GM19455 (cell line): ENCODE measurements at regions not wholly inside any gene's neighbourhood (a gene's known extent, or its start where the extent isn't known, plus 50 kb on each side); places are given as distances from the start of the nearest gene placed in this dataset.
"Not testable (repeated sequence)": the region's sequence is repeated elsewhere in the genome, so short reads cannot be mapped to it uniquely, and the experiment has no call there.

Experiments used
- ATAC-seq: cut with Tn5 transposase; IDR thresholded peaks from one replicate; pipeline ENCODE4 v1.9.1; 2021; ENCODE audit not compliant: unreplicated experiment

DNA sequence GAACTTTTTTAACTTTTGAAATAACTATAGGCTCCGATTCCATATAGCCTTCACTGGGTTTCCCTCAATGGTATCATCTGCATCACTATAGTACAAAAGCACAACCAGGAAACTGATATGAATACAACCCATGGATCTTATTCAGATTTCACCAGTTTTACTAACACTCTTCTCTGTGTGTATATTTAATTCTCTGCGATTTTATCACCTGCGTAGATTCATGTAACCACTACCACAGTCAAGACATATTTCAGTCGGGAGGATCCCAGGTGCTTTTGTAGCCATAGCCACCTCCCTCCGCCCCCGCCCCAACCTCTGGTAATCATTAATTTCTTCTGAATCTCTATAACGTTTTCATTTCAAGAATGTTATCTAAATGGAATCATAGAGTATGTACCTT is 82.8 kb upstream of the C7orf33 start:
- no peak for ATAC-seq

GRCh38 chr7:148514236-148514635 is 76.3 kb upstream of the C7orf33 start:
- no peak for ATAC-seq

DNA sequence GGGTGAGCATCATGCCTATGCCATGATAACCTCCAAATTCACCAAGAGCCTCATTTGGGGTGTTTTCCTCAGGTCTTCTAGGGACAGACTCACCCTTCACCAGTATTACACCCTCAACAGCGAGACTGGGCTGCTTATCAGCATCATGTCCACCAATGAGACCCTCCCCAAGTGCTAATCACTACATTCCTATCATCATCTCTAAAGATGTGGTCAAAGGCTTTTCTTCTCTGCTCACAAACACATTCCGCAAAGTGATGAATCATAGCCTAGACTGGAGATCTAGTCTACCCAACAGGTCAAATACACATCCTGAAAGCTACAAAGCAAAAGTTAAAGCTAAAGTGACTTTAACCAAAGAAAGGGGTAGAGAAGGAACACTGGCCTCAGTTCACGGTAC is 75.3 kb upstream of the C7orf33 start:
- no peak for ATAC-seq

DNA sequence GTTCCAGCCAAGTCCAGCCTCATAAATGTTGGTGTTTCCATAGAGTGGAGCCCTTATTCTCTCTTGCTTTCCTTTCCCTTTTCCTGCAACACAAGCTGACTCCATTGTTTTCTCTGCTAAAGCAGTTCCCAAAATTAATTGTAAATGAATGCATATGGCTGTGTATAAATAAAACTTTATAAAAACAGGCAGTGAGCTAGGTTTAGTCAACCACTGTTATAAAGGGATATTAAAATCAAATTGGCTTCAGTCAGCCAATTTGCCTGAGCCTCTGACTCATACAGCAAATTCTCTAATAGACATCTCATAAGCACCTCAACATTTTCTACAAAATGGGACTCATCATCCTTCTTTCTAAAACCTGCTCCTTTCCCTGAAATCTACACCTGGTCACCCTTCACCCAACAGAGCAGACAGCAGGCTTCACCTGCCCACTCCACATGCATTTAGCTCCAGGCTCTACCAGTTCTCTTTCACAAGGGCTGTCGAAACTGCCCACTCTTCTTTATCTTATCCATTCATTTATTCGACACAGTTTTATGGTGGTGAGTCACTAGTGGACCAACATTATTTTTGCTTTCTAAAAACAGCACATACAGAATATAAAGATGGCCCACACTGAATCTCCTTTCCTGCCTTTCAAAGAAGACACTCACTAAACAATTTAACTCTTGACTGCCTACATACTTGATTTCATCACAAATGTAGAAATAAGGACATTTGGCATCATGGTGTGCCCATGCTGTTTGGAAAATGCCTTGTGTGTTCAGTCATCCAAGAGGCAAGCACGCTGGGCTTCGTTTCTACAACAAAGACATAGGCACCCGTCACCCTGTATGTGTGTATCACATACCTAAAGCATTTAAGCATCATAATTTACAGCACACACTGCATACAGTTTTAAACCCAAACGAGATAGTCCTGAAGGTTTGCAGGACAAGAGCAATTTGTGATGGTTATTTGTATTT is 74.6 kb upstream of the C7orf33 start:
- ATAC-seq, result no peak

DNA sequence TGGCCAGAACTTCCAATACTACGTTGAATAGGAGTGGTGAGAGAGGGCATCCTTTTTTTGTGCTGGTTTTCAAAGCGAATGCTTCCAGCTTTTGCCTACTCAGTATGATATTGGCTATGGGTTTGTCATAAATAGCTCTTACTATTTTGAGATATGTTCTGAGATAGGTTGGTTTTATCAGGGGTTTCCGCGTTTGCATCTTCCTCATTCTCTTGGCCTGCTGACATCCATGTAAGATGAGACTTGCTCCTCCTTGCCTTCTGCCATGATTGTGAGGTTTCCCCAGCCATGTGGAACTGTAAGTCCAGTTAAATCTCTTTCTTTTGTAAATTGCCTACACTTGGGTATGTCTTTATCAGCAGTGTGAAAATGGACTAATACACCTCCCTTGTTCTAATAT is 71.2 kb upstream of the C7orf33 start:
- ATAC-seq, result not testable (repeated sequence)

- no peak for ATAC-seq
Measured at GRCh38 chr7:148521271-148521670, 69.3 kb upstream of the C7orf33 start.

DNA sequence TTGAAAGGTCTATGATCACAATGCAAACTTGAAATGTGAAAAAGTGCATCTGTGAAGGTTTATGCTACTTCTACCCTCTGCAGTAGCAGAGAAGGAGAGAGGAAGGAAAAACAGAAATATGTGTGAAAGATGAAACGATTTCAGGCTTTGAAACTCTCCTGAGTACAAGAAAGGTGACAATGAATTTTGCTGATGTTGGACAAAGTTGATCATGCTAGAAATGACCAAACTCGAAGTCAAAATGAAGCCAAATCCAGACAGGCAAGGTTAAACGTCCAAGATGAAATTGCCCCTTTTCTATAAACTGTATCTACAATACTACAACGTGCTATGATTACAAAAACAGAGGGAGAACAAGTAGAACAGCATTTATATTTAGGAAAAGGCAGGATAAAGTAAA is 67.0 kb upstream of the C7orf33 start:
- no peak for ATAC-seq

GRCh38 chr7:148524479-148525224 is 65.9 kb upstream of the C7orf33 start:
- no peak for ATAC-seq

- peak; percentile 97 for ATAC-seq
Measured at GRCh38 chr7:148527717-148528168, 62.8 kb upstream of the C7orf33 start.

DNA sequence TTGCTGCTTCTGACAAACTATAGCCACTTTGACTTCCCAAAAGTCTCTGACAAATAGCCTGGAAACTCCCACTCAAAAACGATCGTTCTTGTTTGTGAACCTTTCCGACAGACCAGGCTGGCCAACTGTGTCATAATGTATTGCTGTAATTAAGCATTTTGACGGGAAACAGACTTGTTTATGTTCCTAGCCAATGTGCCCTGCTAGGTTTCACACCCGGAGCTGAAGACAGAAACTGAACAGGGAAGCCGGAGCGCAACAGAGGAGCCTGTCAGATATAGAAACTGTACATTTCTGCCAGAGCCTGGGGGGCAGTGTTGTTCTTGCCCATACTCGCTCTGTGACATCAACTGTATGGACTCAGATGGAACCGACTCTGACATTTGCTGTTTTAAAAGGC is 55.3 kb upstream of the C7orf33 start:
- no peak for ATAC-seq

- ATAC-seq, result no peak
Measured at GRCh38 chr7:148537435-148537834, 53.1 kb upstream of the C7orf33 start.

DNA sequence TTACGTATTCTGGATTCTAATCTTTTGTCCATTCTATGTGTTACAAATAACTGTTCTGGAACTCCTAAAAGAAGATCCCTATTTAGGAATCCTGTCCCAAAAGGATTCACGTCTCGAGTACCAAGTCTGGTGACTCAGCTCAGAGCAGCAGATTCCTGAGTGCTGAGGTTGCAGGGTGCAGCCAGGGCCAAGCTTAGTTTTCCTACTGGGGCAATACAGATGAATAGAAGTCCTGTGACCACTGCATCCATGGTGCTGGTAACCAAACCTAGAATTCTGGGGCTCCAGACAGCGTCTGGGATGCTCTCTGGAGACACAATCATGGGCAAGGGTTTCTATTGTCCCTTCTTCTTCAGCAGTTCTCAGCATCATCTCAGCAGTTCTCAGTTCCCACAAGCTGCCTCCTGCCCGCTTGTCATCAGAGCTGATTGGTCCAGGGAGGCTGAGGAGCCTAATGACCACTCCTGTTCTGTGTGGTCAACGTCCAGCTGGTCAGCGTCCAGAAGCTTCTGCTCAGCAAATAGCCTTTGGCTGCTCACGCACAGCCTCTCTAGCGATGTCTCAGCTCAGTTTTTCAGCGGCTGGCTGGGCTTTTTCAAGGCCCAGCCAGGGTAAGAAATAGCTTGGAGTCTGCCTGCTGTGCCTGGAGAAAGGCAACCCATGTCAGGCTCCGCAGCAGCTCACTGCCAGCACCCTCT is 50.4 kb upstream of the C7orf33 start:
- no peak for ATAC-seq
